GM12872 (cell line): ENCODE measurements at regions not wholly inside any gene's neighbourhood (a gene's known extent, or its start where the extent isn't known, plus 50 kb on each side); places are given as distances from the start of the nearest gene placed in this dataset.

ENCODE experiments used
- TF ChIP-seq, protein P1 (sequence below): IDR thresholded peaks from 3 replicates; pipeline ENCODE4 v1.5.1; 2011; ENCODE audit warnings: low read depth, mild to moderate bottlenecking, low read length, moderate library complexity; ENCODE audit not compliant: insufficient read depth

DNA sequence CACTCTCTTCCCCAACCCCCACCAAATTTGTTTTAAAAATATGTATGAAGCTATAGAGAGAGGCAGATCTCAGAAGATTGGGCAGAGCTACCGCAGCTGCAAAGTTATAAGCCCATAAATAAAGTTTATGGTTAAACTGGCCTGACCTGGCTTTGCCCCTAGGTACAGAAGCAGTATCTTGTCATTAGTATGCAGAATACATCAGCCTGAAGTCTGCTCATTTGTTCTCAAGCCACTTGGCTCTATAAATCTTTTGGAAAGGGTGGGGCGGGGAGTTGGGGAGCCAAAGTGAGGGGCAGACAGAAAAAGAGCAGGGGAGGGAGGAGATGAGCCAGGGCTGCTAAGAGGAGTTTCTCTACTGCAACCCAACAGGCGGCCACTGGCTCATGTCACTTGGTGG lies 113.2 kb downstream of the SOX9 start:
- TF ChIP-seq, protein P1, sequence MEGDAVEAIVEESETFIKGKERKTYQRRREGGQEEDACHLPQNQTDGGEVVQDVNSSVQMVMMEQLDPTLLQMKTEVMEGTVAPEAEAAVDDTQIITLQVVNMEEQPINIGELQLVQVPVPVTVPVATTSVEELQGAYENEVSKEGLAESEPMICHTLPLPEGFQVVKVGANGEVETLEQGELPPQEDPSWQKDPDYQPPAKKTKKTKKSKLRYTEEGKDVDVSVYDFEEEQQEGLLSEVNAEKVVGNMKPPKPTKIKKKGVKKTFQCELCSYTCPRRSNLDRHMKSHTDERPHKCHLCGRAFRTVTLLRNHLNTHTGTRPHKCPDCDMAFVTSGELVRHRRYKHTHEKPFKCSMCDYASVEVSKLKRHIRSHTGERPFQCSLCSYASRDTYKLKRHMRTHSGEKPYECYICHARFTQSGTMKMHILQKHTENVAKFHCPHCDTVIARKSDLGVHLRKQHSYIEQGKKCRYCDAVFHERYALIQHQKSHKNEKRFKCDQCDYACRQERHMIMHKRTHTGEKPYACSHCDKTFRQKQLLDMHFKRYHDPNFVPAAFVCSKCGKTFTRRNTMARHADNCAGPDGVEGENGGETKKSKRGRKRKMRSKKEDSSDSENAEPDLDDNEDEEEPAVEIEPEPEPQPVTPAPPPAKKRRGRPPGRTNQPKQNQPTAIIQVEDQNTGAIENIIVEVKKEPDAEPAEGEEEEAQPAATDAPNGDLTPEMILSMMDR = no peak

DNA sequence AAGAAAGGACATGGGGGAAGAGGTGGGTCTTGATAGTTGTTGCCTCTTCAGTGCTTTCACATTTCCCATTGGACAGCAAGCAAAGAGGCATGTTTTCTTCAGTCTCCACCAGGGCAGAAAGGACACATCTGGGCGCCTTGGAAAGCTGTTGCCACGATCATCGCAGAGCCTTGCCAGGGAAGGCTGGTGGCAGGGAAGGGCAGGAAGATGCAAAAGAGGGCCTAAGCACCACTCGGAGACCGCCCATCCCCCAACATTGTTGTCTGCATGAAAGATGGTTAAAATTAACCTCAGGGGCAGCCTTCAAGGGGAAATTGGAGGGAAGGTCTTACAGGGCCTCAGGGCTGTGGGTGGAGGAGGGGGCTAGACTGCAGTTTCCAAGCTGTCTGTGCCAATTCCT lies 114.2 kb downstream of the SOX9 start:
- TF ChIP-seq, protein P1 = no peak

DNA sequence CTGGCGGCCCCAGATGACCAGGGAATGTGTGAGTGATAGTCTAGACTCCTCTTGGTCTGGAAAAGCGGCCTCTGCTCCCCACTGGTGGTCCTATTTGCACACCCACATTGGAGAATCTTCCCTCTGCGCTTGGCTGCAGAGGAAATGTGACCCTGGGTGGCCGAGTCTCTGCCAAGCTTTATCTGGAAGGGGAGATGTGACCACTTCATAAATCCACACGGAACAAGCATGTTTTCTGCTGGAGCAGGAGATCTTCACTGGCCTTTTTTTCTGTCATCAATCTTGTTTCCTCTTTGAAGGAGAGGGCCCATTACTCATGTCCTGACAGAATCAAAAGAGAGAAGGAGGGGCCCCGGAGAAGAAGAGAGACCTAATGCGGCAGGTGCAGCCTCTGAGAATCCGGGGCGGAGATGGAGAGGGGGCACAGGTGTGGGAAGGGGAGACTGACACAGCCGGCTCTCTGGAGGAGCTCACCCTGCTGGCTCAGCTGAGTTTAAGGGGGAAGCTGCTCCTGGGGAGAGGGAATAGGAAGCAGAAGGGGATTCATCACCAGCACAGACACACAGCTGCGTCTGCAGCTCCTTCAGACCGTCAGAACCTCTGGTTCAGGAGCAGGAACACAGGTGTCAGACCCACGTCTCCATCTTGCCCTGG lies 116.3 kb downstream of the SOX9 start:
- TF ChIP-seq, protein P1 = no peak

DNA sequence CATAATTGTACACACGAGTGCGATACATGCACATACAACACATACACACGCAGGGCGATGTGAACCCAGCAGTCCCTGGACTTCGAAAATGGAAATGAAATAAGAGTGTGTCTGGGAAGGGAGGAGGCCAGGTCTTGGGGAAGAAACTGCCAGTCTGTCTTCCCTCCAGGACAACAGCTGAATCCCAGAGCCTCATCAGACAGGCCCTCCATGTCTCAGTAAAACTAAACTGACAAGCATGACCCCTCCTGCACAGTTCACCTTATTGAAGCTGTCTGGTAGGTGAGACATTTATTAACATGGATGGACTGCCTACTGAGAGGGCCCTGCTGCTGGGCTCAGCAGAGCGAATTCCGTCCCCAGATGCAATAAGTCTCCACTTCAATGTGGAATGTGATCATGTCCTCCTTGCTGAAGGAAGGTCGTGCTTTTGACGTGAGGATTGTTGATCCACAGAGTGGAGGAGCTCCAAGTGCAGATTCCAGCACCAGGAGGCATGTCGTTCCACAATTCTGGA lies 117.4 kb downstream of the SOX9 start:
- TF ChIP-seq, protein P1 = no peak

DNA sequence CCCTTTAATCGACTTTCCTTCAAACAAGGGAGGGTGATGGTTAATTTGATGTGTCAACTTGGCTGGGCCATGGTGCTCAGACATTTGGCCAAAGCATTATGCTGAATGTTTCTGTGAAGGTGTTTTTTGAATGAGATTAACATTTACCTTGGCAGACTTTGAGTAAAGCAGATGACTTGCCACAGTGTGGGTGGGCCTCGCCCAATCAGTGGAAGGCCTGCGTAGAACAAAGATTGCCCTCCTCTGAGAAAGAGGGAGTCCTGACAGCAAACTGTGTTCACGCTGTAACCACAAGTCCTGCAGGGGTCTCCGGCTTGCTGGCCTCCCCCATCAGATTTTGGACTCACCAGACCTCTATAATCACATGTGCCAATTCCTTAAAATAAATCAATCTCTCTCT lies 118.7 kb downstream of the SOX9 start:
- TF ChIP-seq, protein P1 = no peak

DNA sequence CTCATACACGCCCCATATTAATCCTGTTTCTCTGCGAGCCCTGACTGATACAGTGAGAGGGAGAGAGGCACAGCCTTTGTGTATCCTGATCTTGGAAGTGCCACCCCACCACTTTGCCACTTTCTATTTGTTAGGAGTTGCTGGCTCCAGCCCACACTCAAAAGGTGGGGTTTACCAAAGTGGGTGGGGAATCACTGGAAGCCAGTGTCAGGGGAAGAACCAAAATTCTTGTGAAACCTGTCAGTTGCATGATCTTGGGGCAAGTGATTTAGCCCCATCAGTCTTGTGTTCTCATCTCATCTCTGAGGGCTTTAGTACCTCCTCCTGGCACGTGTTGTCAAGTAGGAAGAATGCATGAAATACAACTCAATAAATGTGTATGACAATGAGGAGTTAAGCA lies 119.5 kb downstream of the SOX9 start:
- TF ChIP-seq, protein P1 = no peak

DNA sequence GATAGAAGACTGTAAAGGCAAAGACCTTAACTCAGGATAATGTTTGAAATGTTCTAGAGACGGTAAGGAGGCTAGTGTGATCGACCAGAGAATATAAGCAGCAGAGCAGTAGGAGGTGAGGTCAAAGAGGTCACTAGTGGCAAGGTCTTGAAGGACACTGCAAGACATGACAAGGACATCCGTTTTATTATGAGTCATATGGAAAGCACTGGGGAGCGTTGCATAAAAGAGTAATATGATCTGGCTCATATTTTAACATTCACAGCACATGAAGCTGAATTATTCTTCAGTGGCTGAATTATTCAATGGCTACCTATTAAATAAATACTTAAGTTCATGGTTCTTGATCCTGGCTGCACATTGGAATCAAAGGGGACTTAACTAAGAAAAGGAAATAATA lies 123.7 kb downstream of the SOX9 start:
- TF ChIP-seq, protein P1 = no peak
